PC-3 (cell line): ENCODE measurements at regions not wholly inside any gene's neighbourhood (a gene's known extent, or its start where the extent isn't known, plus 50 kb on each side); places are given as distances from the start of the nearest gene placed in this dataset.

Source experiments
- EZH2 ChIP-seq: fragments of 300-600 bp; sonication (generic); IDR thresholded peaks from one replicate; pipeline ENCODE4 v1.6.1; 2017; ENCODE audit warnings: antibody characterized with exemption, mild to moderate bottlenecking, low read length; ENCODE audit not compliant: unreplicated experiment
- EZH2phosphoT487 ChIP-seq: fragments of 300-600 bp; sonication (generic); IDR thresholded peaks from 2 replicates; pipeline ENCODE4 v1.6.1; 2018; ENCODE audit warnings: mild to moderate bottlenecking, antibody characterized with exemption, low read length, borderline replicate concordance
- TF ChIP-seq, protein P1 (sequence below): fragments of 300-600 bp; sonication (generic); conservative IDR thresholded peaks from 2 replicates; pipeline ENCODE4 v1.5.1; 2017; ENCODE audit warnings: antibody characterized with exemption, low read depth, mild to moderate bottlenecking, low read length

DNA sequence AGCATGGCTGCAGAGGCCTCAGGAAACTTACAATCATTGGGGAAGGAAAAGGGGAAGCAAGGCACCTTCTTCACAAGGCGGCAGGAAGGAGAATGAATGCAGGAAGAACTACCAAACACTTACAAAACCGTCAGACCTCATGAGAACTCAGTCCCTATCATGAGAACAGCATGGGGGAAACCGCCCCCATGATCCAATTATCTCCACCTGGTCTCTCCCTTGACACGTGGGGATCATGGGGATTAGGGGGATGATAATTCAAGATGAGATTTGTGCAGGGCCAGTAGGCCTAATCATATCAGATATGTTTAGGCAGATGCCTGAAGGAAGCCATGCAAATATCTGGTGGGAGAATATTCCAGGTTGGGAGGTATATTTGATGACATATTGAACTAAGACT is 1176.4 kb upstream of the CDH18 start:
- TF ChIP-seq, protein P1, sequence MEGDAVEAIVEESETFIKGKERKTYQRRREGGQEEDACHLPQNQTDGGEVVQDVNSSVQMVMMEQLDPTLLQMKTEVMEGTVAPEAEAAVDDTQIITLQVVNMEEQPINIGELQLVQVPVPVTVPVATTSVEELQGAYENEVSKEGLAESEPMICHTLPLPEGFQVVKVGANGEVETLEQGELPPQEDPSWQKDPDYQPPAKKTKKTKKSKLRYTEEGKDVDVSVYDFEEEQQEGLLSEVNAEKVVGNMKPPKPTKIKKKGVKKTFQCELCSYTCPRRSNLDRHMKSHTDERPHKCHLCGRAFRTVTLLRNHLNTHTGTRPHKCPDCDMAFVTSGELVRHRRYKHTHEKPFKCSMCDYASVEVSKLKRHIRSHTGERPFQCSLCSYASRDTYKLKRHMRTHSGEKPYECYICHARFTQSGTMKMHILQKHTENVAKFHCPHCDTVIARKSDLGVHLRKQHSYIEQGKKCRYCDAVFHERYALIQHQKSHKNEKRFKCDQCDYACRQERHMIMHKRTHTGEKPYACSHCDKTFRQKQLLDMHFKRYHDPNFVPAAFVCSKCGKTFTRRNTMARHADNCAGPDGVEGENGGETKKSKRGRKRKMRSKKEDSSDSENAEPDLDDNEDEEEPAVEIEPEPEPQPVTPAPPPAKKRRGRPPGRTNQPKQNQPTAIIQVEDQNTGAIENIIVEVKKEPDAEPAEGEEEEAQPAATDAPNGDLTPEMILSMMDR, result no peak
- TF ChIP-seq EZH2 (no peak), EZH2phosphoT487 (no peak)
